ENCODE measurements at regions not wholly inside any gene's neighbourhood (a gene's known extent, or its start where the extent isn't known, plus 50 kb on each side); places are given as distances from the start of the nearest gene placed in this dataset.

DNA sequence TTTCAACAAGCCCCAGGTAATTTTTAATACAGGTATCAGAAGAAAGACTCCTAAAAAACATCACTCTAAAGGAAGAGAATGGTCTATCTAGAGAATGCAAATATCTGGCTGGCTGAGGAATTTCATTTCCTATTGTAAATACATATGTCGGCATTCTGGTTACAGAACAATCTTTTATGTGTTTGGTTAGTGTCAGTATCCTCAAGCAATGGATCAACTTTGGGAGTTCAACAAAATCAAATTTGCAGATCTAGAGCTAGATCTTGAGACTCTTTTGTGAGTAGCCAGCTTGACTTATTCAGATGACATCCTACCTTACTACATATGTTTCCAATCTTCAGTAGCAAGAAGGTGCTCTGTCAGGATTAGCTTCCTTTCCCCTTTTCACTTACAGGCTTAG is 145.1 kb downstream of the BTC start:
- DNase-seq (ENCODE audit: low read depth): no peak

DNA sequence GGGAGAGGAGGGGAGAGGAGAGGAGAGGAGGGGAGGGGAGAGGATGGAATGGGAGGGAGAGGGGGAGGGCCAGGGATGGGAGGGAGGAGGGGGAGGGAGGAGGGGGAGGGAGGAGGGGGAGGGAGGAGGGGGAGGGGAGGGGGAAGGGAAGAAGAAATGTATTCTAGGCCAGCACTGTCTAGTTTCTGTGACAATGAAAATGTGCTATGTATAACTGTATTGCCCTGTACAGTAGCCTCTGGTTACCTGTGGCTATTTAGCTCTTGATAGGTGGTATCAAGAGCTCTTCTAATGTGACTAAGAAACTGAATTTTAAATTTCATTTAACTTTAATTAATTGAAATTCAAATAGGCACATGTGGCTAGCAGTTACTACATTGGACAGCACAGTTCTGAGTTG is 143.1 kb downstream of the BTC start:
- DNase-seq (ENCODE audit: low read depth): no peak

DNA sequence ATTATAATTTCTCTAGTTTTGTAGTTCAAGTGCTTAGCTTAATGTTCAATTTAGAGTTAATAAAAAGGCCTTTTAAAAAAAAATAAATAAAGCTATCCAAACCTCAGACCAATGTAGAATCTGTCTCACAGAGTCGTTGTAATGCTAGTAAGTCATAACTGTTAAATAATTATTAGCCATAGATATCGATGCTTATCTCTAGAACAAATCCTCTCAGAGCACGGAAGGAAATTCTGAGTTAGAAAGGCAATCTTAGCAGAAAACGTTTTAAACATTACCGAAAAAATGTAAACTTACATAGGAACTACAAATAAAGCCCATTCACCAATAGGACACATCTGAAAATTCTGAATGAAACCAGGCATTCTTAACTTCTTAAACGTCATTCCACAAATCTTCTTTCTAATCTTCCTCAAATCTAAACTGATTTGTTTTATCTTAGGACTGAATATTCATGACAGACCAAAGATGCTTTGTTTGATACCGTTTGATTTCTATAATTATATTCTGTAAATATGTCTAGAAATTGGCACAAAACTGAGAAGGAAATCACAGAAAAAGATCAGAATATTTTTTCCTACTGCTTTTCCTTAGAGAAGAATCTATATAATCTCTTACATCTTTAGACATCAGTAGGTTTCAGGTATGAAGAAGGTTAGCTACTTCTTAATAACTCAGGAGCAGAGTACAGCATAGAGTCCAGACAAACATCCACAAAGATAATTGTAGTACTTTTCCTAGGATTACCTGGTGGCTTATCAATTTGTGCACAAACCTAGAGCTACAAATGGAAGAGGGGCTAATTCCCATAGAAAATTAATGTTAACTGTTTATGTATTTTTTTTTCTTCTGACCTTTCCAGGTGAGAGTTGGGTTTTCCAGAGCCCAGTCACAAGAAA is 140.7 kb downstream of the BTC start:
- no peak for DNase-seq (ENCODE audit: low read depth)

DNA sequence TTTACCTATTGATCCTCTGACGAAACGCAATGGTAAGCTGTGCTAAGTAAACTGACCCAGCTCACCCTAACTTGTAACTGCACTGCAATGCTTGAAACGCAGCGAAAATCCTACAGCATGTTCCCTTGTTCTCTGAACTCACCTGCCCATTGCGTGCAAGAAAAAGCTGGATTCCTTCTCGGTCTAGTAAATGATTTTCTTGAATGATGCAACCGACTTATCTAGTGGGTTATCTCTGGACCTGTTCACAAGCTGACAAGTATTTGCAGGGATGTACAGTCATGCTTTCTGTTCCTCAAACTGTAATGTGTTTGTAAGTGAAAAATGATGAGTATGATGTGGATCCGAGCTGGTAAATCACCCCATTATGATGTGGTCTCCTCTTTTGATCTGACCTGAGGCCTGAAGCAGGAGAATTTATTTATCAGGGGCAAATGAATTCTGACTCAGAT is 140.1 kb downstream of the BTC start:
- DNase-seq (ENCODE audit: low read depth): peak; percentile 45

DNA sequence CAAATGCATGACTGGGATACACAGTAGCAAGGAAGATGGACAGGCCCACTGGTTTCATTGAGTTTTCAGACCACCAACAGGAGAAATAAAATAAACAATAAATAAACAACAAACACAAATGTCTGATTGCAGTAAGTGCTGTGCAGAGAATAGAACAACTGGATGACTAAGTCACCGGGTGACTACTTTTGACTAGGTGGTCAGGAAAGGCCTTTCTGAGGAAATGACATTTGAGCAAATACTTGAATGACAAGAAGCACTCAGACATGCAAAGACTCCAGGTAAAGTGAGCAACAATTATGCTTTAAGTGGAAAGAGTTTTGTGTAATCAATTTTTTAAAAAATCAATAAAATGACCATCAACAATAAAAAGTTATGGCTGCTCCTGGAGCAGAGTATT is 137.7 kb downstream of the BTC start:
- no peak for DNase-seq (ENCODE audit: low read depth)

DNA sequence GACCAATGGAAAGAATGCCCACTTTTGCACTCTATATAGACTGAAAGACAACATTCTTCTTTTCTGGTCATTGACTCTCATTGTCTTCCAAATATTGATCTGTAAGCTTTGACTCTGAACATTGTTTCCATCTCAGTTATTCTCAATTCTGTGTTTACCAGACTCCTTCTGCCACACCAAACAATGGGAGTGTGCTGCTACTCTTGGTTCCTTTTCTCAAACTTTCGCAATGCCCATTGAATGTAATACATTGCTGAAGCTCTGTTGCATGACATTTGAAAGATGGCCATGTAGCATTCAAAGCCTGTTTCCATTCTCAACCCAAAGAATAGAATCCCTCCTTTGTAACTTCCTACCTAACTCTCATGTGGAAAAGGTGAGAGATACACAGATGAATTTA is 136.2 kb downstream of the BTC start:
- DNase-seq (ENCODE audit: low read depth): no peak

DNA sequence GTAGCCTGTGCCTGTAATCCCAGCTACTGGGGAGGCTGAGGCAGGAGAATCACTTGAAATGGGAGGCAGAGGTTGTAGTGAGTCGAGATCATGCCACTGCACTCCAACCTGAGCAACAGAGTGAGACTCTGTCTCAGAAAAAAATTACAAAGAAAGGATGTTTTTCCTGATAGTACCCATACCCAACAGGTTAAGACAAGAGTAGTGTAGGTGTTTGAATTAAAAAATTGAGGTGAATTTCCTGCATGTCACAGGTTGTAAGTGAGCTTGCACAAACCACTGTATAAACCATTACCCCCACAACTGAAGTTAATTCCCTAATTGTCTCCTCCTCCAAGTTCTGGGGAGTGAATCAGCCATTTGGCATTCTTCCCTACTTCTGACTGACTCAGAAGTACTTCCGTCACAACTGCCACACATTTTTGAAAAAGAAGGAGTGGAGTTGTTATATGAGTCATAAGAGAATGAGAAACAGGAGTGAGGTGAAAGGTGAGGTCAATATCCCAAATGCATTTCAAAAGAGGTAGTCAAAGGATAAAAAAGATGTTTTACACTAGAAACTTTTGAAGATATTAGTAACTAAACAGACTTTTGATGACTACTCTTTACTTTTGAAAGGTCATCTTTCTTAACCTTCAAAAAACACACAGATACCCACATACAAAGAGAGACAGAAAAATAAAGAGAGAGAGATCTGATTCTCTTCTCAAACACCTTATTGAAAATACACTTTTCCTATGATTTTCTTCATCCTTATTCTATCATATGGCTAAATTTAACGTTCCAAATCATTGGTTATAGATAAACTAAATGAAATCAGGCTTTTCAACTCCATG is 134.5 kb downstream of the BTC start:
- DNase-seq (ENCODE audit: low read depth): peak; percentile 98

DNA sequence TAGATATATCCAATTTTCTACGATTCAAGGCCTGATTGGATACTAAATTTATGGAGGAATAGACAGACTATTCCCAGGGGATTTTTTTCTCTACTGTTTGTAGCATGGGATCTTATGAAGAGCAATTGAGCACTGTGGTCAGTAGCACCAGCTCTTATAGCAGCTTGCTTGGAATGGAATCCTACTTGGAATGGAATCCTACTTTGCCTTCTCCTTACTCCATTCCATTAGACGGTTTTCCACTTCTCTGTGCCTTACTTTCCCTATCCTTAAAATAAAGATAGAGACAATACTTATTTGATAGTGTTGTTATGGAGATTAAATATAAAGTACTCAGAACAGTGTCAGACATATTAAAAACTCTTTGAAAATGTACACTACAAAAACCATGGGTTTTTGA is 133.5 kb downstream of the BTC start:
- no peak for DNase-seq (ENCODE audit: low read depth)

DNA sequence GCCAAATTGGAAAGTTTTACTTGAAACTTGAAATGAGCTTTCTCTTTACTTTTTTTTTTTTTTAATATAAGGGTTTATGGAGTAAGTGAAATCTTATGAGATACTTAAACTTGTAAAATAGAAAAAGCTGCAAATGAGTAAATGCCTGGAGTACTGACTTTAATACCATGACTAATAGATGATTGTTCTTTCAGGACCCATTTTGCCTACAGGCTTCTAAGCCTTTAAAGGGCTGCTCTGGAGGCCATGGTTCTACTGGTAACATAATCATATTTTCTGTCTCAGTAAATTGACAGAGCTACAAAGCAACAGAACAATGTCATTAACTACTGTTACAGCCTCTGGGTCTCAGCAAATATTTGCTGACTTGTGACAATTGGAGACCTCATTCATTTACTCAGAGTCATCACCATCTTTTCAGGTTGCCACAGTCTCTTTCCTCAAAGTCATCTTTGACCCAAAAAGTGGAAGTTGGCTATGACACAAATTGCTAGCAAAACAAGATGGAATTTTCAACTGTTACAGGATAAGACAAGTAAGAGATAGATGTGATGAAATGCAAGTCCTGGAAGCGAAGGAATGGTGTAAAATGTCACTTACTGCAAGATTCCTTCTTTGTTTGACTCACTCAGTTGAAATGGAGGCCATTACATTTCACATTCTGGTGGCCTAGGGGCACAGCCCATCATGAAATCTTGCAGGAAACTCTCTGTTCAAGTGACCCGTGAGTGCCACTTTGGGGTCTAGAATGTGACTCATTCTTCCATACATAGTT is 132.7 kb downstream of the BTC start:
- DNase-seq (ENCODE audit: low read depth): no peak

DNA sequence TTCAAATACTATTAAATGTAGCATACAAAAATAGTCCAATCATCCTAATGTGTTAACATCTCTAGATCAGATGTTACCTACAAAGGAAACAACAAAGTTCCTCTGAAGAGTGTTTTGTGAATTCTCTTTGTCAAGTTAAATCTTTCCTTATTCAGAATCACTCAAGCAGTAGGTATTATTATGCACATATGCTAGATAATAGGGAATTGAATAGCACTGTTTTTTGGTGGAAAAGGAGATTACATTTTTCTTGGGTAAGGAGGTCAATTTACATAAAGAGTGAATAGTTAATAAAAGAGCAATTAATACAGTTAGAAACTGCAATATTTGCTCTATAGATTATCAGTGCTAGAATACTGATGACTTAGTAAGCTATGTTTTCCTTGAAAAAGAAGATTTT is 130.7 kb downstream of the BTC start:
- DNase-seq (ENCODE audit: low read depth): no peak

DNA sequence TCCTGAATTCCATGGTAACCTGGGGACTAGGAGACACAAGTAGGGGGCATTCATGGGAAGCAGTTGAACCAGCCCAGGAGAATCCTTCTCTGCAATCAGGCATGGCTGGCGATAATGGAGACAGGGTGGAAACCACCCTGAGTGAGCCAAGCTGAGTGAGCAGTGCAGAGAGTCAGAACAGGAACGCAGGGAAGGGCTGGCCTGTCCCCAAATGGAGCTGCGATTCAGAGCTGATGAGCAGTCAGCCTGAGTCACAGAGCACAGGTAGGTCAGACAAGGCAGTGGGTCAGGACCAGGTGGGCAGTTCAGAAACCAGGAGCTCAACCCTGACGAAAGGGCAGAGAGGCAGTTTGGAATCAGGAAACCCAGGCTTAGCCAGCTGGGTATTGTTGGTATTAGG is 129.0 kb downstream of the BTC start:
- no peak for DNase-seq (ENCODE audit: low read depth)

DNA sequence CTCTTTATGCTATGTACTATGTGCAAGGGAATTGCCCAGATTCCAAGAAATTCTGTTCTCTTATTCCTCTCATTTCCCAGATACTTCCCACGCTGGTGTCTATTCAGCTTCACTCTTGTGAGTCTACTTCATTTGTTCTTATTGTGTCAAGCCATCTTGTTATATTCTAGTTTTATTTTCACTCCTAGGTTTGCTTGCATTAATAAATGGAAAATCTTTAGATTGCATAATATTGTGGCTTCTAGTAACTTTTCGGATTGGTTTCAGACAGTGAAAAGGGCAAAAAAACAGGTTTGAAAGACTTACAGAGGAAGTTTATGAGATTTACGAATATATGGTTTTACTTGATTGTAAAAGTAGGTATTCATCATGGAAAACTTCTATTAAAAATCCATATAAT is 128.4 kb downstream of the BTC start:
- no peak for DNase-seq (ENCODE audit: low read depth)

DNA sequence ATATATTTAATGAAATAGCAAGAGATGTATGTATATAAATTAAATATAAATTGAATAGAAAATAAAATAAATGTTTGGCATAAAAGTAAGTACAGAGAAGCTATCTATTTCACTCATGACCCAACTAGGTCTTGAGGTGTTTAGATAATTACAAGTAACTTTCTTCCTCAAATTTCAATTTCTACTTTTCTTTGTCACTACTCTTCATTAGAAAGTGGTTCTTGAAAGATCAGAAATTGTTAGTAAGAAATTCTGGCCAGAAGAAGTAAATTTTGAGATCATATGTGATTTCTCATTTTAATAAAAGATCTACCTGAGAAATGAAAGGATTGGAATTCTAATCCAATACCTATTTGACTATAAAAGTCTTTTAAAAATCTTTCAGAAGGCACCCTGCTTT is 126.9 kb downstream of the BTC start:
- no peak for DNase-seq (ENCODE audit: low read depth)

DNA sequence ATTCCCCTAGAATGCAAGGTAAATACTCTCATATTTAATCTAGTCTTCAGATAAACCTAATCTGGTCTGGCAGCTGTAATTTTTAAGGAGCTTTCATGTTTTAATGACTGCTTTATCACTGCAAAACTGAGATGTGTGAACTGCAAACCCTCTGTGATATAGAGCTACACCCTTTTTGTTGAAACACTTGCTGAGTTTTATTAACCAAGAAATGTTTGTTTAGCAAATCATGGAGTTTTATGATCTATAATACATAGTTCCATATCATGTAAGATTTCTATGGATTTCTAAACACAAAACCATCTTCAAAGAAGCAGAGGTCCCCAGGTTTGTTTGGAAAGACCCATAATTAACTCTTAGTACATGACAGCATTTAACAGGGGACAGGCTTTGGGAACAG is 126.4 kb downstream of the BTC start:
- no peak for DNase-seq (ENCODE audit: low read depth)

DNA sequence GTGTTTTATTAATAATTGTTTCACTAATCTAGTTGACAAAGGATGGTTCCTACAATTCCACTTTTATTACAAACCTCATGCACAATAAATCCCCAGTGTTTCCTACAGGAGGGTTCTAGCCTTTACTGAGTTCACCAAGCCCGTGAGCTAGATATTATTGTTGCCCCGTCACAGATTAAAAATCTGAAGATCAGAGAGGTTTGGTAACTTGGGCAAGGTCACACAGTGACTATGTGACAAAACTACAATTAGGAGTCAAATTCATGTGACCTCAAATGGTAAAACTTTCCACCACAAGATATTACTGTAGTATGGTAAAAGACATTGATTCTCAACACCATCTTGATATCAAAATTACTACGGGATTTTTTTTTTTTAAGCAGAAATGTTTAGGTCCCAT is 124.6 kb downstream of the BTC start:
- DNase-seq (ENCODE audit: low read depth): no peak

DNA sequence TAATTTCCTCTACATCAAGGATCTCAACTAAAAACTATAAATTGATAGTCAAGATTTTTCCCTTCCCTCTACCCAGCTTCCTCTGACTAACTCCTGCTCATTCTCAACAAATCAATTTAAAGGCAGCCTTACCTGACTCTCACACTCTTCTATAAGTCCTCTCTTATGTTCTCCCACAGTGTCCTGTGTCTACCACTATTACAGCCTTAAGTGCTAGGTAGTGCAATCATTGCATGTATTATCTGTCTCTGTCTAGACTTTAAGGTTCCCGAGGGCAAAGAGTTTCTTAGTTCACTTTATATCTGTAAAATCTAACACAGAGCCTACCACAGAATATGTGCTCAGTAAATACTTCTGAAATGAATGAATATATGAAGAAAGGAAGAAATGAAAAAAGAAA is 123.7 kb downstream of the BTC start:
- no peak for DNase-seq (ENCODE audit: low read depth)

DNA sequence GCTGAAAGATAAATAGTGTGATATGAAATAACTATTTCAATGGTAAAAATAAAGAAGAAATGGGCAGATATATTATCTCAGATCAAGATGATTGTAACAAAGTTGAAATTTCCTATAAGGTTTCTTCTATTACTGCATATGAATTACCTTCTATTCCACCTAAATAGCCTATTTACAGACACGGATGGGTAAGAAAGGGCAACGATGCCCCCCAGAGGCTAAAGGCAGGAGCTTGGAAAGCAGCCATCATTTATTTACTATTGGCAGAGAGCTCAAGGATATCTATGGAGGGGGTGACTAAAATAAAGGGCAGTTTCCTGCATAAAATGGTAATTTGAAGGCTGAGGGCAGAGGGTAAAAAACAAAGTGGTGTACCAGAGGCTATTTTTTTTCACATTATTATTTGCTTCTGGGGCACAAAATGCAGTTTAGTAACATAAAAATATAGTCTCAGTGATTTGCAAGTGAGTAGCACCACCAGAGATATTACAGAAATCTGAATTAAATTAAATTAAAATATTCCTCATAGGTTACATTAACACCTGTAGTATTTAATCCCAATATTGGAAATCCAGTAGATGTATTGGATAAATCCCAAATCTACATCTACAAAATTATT is 123.1 kb downstream of the BTC start:
- DNase-seq (ENCODE audit: low read depth): peak; percentile 37

DNA sequence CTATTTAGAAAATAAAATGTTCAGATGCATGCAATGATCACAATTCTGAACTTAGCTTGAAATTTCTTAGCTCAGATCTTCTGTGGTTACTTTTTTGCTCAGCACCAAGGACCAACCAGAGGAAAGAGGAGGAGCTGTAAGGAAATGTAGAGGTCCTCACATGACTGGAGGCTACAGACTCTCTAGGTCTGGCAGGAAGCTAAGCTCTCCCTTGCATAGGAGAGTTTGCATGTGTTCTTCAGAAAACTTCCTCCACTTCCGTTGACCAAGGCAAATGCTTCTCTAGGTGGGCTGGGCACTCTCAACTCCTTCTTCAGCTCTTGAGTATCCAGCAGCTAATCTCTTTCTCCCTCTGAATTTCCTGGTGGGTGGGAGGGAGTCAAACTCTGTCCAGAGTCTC is 119.6 kb downstream of the BTC start:
- DNase-seq (ENCODE audit: low read depth): no peak

DNA sequence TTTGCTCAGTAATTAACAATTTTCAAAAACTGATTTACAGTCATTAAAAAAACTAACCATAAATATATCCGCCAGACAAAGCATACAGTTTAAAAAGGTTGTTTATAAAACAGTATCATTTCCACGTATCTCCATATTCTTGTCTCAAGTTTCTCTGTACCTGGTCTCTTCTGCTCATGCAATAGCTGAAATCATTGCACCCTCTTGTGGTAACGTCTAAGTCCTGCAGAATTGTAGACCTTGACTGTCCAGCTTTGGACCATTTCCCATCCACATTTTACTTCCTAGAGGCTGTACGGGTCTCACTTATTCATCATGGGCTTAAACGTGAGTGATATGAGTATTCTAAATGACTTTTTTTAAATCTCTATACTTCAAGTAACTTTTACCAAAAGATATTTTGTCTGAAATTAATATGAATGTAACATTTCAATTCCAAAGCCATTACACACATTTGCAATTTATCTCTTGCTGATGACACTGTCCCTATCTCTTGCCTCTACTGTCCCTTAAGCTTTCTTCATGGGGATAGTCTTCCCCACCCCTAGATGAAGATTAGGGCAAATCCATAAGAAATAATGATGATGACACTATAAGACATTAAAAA is 118.5 kb downstream of the BTC start:
- DNase-seq (ENCODE audit: low read depth): no peak

DNA sequence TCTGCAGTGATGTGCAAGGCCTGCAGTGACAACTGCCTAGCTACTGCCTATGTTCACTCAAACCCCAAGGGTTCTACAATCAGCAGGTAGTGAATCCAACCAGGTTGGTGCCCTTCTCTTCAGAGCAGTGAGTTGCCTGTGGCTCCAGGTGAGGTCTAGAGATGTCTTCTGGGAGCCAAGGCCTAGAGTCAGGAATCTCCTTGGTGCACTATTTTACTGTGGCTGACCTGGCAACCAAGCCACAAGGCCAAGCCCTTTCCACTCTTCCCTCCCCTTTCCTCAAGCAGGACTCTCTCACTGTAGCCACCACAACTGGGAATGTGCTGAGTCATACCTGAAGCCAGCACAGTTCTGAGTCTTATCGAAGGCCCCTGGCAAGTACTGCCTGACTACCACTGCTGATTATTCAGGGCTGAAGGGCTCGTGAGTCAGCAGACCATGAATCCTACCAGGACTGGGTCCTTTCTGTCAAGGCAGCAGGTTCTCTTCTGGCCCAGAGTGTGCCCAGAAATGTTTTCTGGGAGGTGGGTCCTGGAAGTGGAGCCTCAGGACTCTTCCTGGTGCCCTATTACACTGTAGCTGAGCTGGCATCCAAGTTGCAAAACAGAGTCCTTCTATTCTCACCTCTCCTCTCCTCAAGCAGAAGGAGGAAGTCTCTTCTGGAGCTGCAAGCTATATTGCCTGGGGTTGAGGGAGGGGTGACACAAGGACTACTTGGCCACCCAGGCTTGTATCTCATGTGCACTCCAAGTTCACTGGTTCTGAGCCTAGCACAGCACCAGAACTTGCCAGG is 111.6 kb downstream of the BTC start:
- DNase-seq (ENCODE audit: low read depth): peak; percentile 92

DNA sequence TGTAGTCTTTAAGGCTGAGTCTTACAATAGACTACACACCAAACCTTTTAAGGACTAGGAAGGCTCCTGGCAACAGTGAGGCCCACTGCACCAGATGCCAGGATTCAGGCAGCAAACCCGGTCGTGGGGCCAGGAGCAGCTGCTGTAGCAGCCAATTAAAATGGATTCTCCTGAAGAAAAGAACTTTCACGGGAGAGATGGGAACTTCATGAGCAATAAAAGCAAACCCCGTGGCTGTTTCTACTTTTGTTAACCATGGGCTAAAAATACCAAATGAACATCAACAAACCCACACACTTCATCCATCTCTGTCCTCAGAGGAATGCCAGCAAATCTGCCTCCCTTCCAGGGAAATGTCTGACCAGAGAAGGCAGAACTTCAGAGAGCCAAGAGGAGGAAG is 101.4 kb downstream of the BTC start:
- DNase-seq (ENCODE audit: low read depth): no peak
